ENCODE measurements at regions not wholly inside any gene's neighbourhood (a gene's known extent, or its start where the extent isn't known, plus 50 kb on each side); places are given as distances from the start of the nearest gene placed in this dataset.

- ATAC-seq: no peak
- H3K9me3 Mint-ChIP-seq: no peaks in the 10 kb centered on the region
- TF ChIP-seq POLR2AphosphoS5 (IDR thresholded peaks at IDR 0.05; ENCODE audit: low read depth) (no peak), EZH2 (IDR thresholded peaks at IDR 0.05; ENCODE audit: low read depth, unreplicated experiment) (no peak), ETS1 (IDR thresholded peaks at IDR 0.05) (no peak), CTCF (conservative IDR thresholded peaks at IDR 0.05; ENCODE audit: low read depth in 2 of 2) (no peak), NANOG (IDR thresholded peaks at IDR 0.05; ENCODE audit: borderline replicate concordance) (no peak), ZNF462 (CRISPR knock-in tag; IDR thresholded peaks at IDR 0.05) (no peak), ZNF114 (CRISPR knock-in tag; IDR thresholded peaks at IDR 0.05) (no peak), EZH2phosphoT487 (IDR thresholded peaks at IDR 0.05; ENCODE audit: unreplicated experiment) (no peak), JUNB (IDR thresholded peaks at IDR 0.05; ENCODE audit: unreplicated experiment) (no peak), REST (IDR thresholded peaks at IDR 0.05; ENCODE audit: unreplicated experiment) (no peak), CREB1 (CRISPR knock-in tag; IDR thresholded peaks at IDR 0.05; ENCODE audit: low read depth) (no peak), ZNF331 (CRISPR knock-in tag; IDR thresholded peaks at IDR 0.05; ENCODE audit: low read depth) (no peak), STAT1 (IDR thresholded peaks at IDR 0.05; ENCODE audit: unreplicated experiment) (no peak)
Observed at GRCh38 chr17:72426948-72427760, 306.3 kb downstream of the SOX9 start.

More at GRCh38 chr17:72426948-72427760, 306.3 kb downstream of the SOX9 start:
- Histone ChIP-seq H3K4me1 (ENCODE audit: insufficient read depth) (no peaks in the 10 kb centered on the region), H3K4me2 (no peak overlapping the region), H2AFZ (no peak overlapping the region), H3K79me2 (replicated peaks; ENCODE audit: insufficient read depth) (no peaks in the 10 kb centered on the region), H3K9me2 (ENCODE audit: insufficient read depth) (no peaks in the 10 kb centered on the region), H3K36me3 (ENCODE audit: insufficient read depth) (no peaks in the 10 kb centered on the region), H3K27ac (ENCODE audit: low read depth) (no peak overlapping the region), H3K27me3 (ENCODE audit: insufficient read depth) (no peaks in the 10 kb centered on the region), H4K20me1 (replicated peaks; ENCODE audit: insufficient read depth) (no peaks in the 10 kb centered on the region), H3K4me3 (no peak overlapping the region), H3F3A (replicated peaks; ENCODE audit: low read depth) (no peaks in the 10 kb centered on the region)
- Mint-ChIP-seq H3K4me3 (no peak overlapping the region), H3K36me3 (ENCODE audit: low read depth) (no peaks in the 10 kb centered on the region; the same call in 2 of the 3 replicates), H3K4me1 (peaks cover 15% of the 10 kb centered on the region), H3K27me3 (ENCODE audit: insufficient read depth, low read depth, poor library complexity) (peaks cover 6% of the 10 kb centered on the region), H3K27ac (no peak overlapping the region)
- no peak for DNase-seq (ENCODE audit: low spot score)

All from GM23338 (cell line).